ENCODE measurements at regions not wholly inside any gene's neighbourhood (a gene's known extent, or its start where the extent isn't known, plus 50 kb on each side); places are given as distances from the start of the nearest gene placed in this dataset.
"Not testable (repeated sequence)": the region's sequence is repeated elsewhere in the genome, so short reads cannot be mapped to it uniquely, and the experiment has no call there.

- Mint-ChIP-seq H3K27ac (no peak overlapping the region), H3K27me3 (peaks cover 14% of the 10 kb centered on the region), H3K4me3 (no peak overlapping the region), H3K4me1 (no peaks in the 10 kb centered on the region), H3K9me3 (peaks cover 9% of the 10 kb centered on the region), H3K36me3 (ENCODE audit: low read depth) (no peaks in the 10 kb centered on the region)
- DNase-seq = no peak
- intact Hi-C loops (cut with micrococcal nuclease) = no loop called here
Observed at GRCh38 chr7:106591146-106591545, 69.8 kb downstream of the CCDC71L start.

GRCh38 chr7:106590209-106590816 is 70.6 kb downstream of the CCDC71L start:
- intact Hi-C loops (cut with micrococcal nuclease) = no loop called here
- no peak overlapping the region for H3K27ac Mint-ChIP-seq
- no peaks in the 10 kb centered on the region for H3K4me1 Mint-ChIP-seq
- H3K4me3 Mint-ChIP-seq = no peak overlapping the region
- H3K27me3 Mint-ChIP-seq = peaks cover 10% of the 10 kb centered on the region
- peaks cover 9% of the 10 kb centered on the region for H3K9me3 Mint-ChIP-seq
- DNase-seq = no peak
- H3K36me3 Mint-ChIP-seq (ENCODE audit: low read depth) = no peaks in the 10 kb centered on the region

GRCh38 chr7:106589198-106589879 is 71.6 kb downstream of the CCDC71L start:
- H3K4me1 Mint-ChIP-seq = no peaks in the 10 kb centered on the region
- H3K36me3 Mint-ChIP-seq (ENCODE audit: low read depth) = no peaks in the 10 kb centered on the region
- H3K27me3 Mint-ChIP-seq = peaks cover 9% of the 10 kb centered on the region
- H3K27ac Mint-ChIP-seq = no peak overlapping the region
- DNase-seq = no peak
- H3K4me3 Mint-ChIP-seq = no peak overlapping the region
- intact Hi-C loops (cut with micrococcal nuclease) = no loop called here
- peaks cover 9% of the 10 kb centered on the region for H3K9me3 Mint-ChIP-seq

GRCh38 chr7:106588422-106589197 is 72.3 kb downstream of the CCDC71L start:
- DNase-seq = no peak
- Mint-ChIP-seq H3K36me3 (ENCODE audit: low read depth) (no peaks in the 10 kb centered on the region), H3K4me1 (no peaks in the 10 kb centered on the region), H3K27me3 (peaks cover 6% of the 10 kb centered on the region), H3K27ac (no peak overlapping the region), H3K4me3 (no peak overlapping the region), H3K9me3 (peaks cover 16% of the 10 kb centered on the region)
- intact Hi-C loops (cut with micrococcal nuclease) = no loop called here

- Mint-ChIP-seq H3K9me3 (peaks cover 12% of the 10 kb centered on the region), H3K4me1 (no peaks in the 10 kb centered on the region), H3K4me3 (no peak overlapping the region), H3K36me3 (ENCODE audit: low read depth) (no peaks in the 10 kb centered on the region), H3K27me3 (peaks cover 2% of the 10 kb centered on the region), H3K27ac (no peak overlapping the region)
- DNase-seq = no peak
- intact Hi-C loops (cut with micrococcal nuclease) = no loop called here
Observed at GRCh38 chr7:106584914-106585759, 75.8 kb downstream of the CCDC71L start.

GRCh38 chr7:106583706-106584690 is 77.0 kb downstream of the CCDC71L start:
- DNase-seq = no peak
- no peaks in the 10 kb centered on the region for H3K4me1 Mint-ChIP-seq

GRCh38 chr7:106583100-106583499 is 77.9 kb downstream of the CCDC71L start:
- intact Hi-C loops (cut with micrococcal nuclease) = no loop called here
- H3K27ac Mint-ChIP-seq = no peak overlapping the region
- no peak for DNase-seq

More at GRCh38 chr7:106583706-106584690, 77.0 kb downstream of the CCDC71L start:
- H3K27me3 Mint-ChIP-seq = peaks cover 2% of the 10 kb centered on the region
- H3K27ac Mint-ChIP-seq = no peak overlapping the region
- H3K36me3 Mint-ChIP-seq (ENCODE audit: low read depth) = no peaks in the 10 kb centered on the region
- H3K4me3 Mint-ChIP-seq = no peak overlapping the region
- intact Hi-C loops (cut with micrococcal nuclease) = no loop called here
- H3K9me3 Mint-ChIP-seq = peaks cover 12% of the 10 kb centered on the region

GRCh38 chr7:106582365-106582764 is 78.6 kb downstream of the CCDC71L start:
- DNase-seq = no peak
- H3K4me1 Mint-ChIP-seq = no peaks in the 10 kb centered on the region
- intact Hi-C loops (cut with micrococcal nuclease) = no loop called here
- no peak overlapping the region for H3K4me3 Mint-ChIP-seq
- H3K36me3 Mint-ChIP-seq (ENCODE audit: low read depth) = no peaks in the 10 kb centered on the region
- H3K9me3 Mint-ChIP-seq = peaks cover 12% of the 10 kb centered on the region
- H3K27me3 Mint-ChIP-seq = peaks cover 2% of the 10 kb centered on the region
- H3K27ac Mint-ChIP-seq = no peak overlapping the region

More at GRCh38 chr7:106583100-106583499, 77.9 kb downstream of the CCDC71L start:
- Mint-ChIP-seq H3K36me3 (ENCODE audit: low read depth) (no peaks in the 10 kb centered on the region), H3K4me1 (no peaks in the 10 kb centered on the region), H3K9me3 (peaks cover 12% of the 10 kb centered on the region), H3K4me3 (no peak overlapping the region), H3K27me3 (peaks cover 2% of the 10 kb centered on the region)

GRCh38 chr7:106579086-106579485 is 81.9 kb downstream of the CCDC71L start:
- H3K27me3 Mint-ChIP-seq; H3K27ac Mint-ChIP-seq; H3K36me3 Mint-ChIP-seq (ENCODE audit: low read depth); DNase-seq; H3K4me1 Mint-ChIP-seq; H3K9me3 Mint-ChIP-seq; intact Hi-C loops (cut with micrococcal nuclease); H3K4me3 Mint-ChIP-seq: not testable (repeated sequence)

- no peaks in the 10 kb centered on the region for H3K4me1 Mint-ChIP-seq
- intact Hi-C loops (cut with micrococcal nuclease) = no loop called here
- H3K27ac Mint-ChIP-seq = no peak overlapping the region
- DNase-seq = no peak
- no peak overlapping the region for H3K4me3 Mint-ChIP-seq
- peaks cover 4% of the 10 kb centered on the region for H3K9me3 Mint-ChIP-seq
- H3K36me3 Mint-ChIP-seq (ENCODE audit: low read depth) = no peaks in the 10 kb centered on the region
- no peaks in the 10 kb centered on the region for H3K27me3 Mint-ChIP-seq
Observed at GRCh38 chr7:106575138-106575823, 85.7 kb downstream of the CCDC71L start.

- Mint-ChIP-seq H3K4me3 (no peak overlapping the region), H3K36me3 (ENCODE audit: low read depth) (no peaks in the 10 kb centered on the region), H3K27ac (no peak overlapping the region), H3K27me3 (no peaks in the 10 kb centered on the region), H3K4me1 (peaks cover under 1% of the 10 kb centered on the region), H3K9me3 (peaks cover 7% of the 10 kb centered on the region)
- DNase-seq = no peak
- intact Hi-C loops (cut with micrococcal nuclease) = no loop called here
Observed at GRCh38 chr7:106573738-106574137, 87.2 kb downstream of the CCDC71L start.

- intact Hi-C loops (cut with micrococcal nuclease) = no loop called here
- no peak for DNase-seq
- Mint-ChIP-seq H3K27ac (no peak overlapping the region), H3K27me3 (no peaks in the 10 kb centered on the region), H3K9me3 (peaks cover 7% of the 10 kb centered on the region), H3K4me3 (no peak overlapping the region), H3K4me1 (peaks cover 4% of the 10 kb centered on the region), H3K36me3 (ENCODE audit: low read depth) (no peaks in the 10 kb centered on the region)
Observed at GRCh38 chr7:106573125-106573663, 87.8 kb downstream of the CCDC71L start.
